Panc1 (cell line): ENCODE measurements at regions not wholly inside any gene's neighbourhood (a gene's known extent, or its start where the extent isn't known, plus 50 kb on each side); places are given as distances from the start of the nearest gene placed in this dataset.

Source experiments
- CTCF ChIP-seq: fragments of 450-650 bp; IDR thresholded peaks from 2 replicates; pipeline ENCODE4 v1.5.1; 2017; ENCODE audit warnings: mild to moderate bottlenecking
- REST ChIP-seq, 2 experiments: IDR thresholded peaks; 2 replicates each; pipeline ENCODE4 v1.6.1; 2011 to 2012; ENCODE audit warnings: low read depth in 2 of 2, control low read depth in 1 of 2, low read length in 1 of 2, mild to moderate bottlenecking in 1 of 2, moderate library complexity in 1 of 2; ENCODE audit not compliant: insufficient read depth in 1 of 2

DNA sequence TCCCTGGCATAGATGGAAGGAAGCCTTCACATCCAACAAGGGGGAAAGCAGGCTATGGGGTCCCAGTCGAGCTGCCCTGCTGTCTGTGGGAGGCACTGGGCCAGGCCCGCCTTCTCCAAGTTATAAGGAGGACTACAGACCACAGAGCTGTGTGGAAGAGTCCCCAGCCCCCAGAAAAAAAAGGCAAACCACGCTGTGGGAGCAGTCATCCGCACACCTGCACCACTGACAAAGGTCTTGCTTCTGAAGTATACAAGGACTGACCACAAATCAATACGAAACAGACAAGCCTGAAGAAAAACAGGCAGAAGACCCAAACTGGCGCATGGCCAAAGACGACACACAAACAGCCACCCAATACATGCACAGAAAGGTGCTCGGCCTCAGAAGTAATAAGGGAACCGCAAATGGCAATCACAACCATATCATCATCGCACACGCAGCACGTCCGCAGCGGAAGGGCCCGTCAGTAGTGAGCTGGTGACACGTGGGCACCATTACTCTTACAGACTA lies 384.1 kb downstream of the CTTN start:
- TF ChIP-seq REST (IDR thresholded peaks at IDR 0.05; ENCODE audit: insufficient read depth in 1 of 2, low read depth in 2 of 2, low read length in 1 of 2), result no peak
- TF ChIP-seq CTCF, result no peak
